GM12878 (cell line): ENCODE measurements at regions not wholly inside any gene's neighbourhood (a gene's known extent, or its start where the extent isn't known, plus 50 kb on each side); places are given as distances from the start of the nearest gene placed in this dataset.

ENCODE experiments used
- ATAC-seq: fragments of 200-7000 bp; cut with Tn5 transposase; 3 replicates; pipeline ENCODE4 v1.9.1; 2020; ENCODE audit warnings: mild to moderate bottlenecking, moderate library complexity
- BruUV-seq: library from RNA; stranded (reverse); fragments of 400-500 nt; replicated peaks from 2 replicates; lab custom pipeline; 2021; lab: Mats Ljungman, UMichigan
- CTCF ChIA-PET: fragments of 300-600 bp; sonication (Branson Sonifier 250); formaldehyde crosslinking; extraction: SDS; loops from one replicate; lab custom pipeline; 2021; ENCODE audit warnings: inconsistent platforms; lab: Yijun Ruan, JAX
- POLR2A ChIA-PET: fragments of 350-600 bp; formaldehyde crosslinking; extraction: SDS; loops from one replicate; lab custom pipeline; 2021; ENCODE audit warnings: inconsistent platforms; lab: Charles Lee
- RAD21 ChIA-PET: fragments of 300-600 bp; sonication (Branson Sonifier 250); formaldehyde crosslinking; loops from one replicate; lab custom pipeline; 2023; ENCODE audit warnings: antibody characterized with exemption; ENCODE audit not compliant: unreplicated experiment; lab: Charles Lee
- SMC1A ChIA-PET: fragments of 300-600 bp; sonication (Branson Sonifier 250); formaldehyde crosslinking; loops from one replicate; lab custom pipeline; 2023; ENCODE audit not compliant: unreplicated experiment, uncharacterized antibody; lab: Charles Lee
- DNase-seq: peaks from one replicate; pipeline ENCODE4 v3.0.0-alpha.2; 2011; ENCODE audit warnings: low read depth, low spot score
- FAIRE-seq: peaks from 3 replicates; lab custom pipeline; 2011; peaks lifted over from hg19 to GRCh38; lab: Jason Lieb, UNC
- H2AFZ ChIP-seq: 2 replicates; pipeline ENCODE4 v1.6.0; 2011; ENCODE audit warnings: low read depth, low read length, control low read depth; ENCODE audit not compliant: control insufficient read depth
- H3K27ac ChIP-seq: 2 replicates; pipeline ENCODE4 v1.5.1; 2011; ENCODE audit warnings: control low read depth; ENCODE audit not compliant: control insufficient read depth, insufficient read depth
- H3K27me3 ChIP-seq, 2 experiments: replicated peaks in 1 of 2; 2 replicates each; pipeline versions ENCODE4 v1.6.0 to v1.6.1; 2011; ENCODE audit warnings: low read length in 1 of 2; ENCODE audit not compliant: control insufficient read depth in 2 of 2, insufficient read depth in 2 of 2
- H3K36me3 ChIP-seq, 2 experiments: 2 replicates each; pipeline ENCODE4 v1.5.1; 2011; ENCODE audit warnings: low read length in 1 of 2; ENCODE audit not compliant: control insufficient read depth in 2 of 2, insufficient read depth in 2 of 2
- H3K4me1 ChIP-seq: 2 replicates; pipeline ENCODE4 v1.6.1; 2011; ENCODE audit warnings: mild to moderate bottlenecking, low read length, moderate library complexity, mixed read lengths; ENCODE audit not compliant: control insufficient read depth, insufficient read depth
- H3K4me2 ChIP-seq: 2 replicates; pipeline ENCODE4 v1.6.0; 2011; ENCODE audit warnings: control low read depth; ENCODE audit not compliant: control insufficient read depth, insufficient read depth
- H3K4me3 ChIP-seq: fragments of 200-600 bp; sonication (generic); 2 replicates; pipeline ENCODE4 v1.5.1; 2016
- H3K79me2 ChIP-seq: 2 replicates; pipeline ENCODE4 v1.6.0; 2011; ENCODE audit warnings: low read length; ENCODE audit not compliant: control insufficient read depth, insufficient read depth
- H3K9ac ChIP-seq: 2 replicates; pipeline ENCODE4 v1.8.0; 2011; ENCODE audit warnings: low read length, control low read depth, mixed read lengths; ENCODE audit not compliant: control insufficient read depth, insufficient read depth
- H3K9me3 ChIP-seq: replicated peaks from 3 replicates; pipeline ENCODE4 v1.5.1; 2011; ENCODE audit warnings: mild to moderate bottlenecking, low read length; ENCODE audit not compliant: control insufficient read depth, insufficient read depth
- H4K20me1 ChIP-seq: 2 replicates; pipeline ENCODE4 v1.6.0; 2011; ENCODE audit not compliant: control insufficient read depth, insufficient read depth
- ELK1 ChIP-seq: IDR thresholded peaks from 2 replicates; pipeline ENCODE4 v1.6.1; 2012; ENCODE audit warnings: low read depth, low read length, improper control_type of control experiment
- MAX ChIP-seq: IDR thresholded peaks from 2 replicates; pipeline ENCODE4 v1.6.1; 2012; ENCODE audit warnings: low read depth, low read length, improper control_type of control experiment
- MEF2B ChIP-seq: fragments of 450-650 bp; IDR thresholded peaks from 2 replicates; pipeline ENCODE4 v1.6.1; 2018; ENCODE audit warnings: mild to moderate bottlenecking, moderate library complexity; ENCODE audit not compliant: partially characterized antibody, poor library complexity, severe bottlenecking
- MYB ChIP-seq: fragments of 150-350 bp; IDR thresholded peaks from 2 replicates; pipeline ENCODE4 v1.6.1; 2014; ENCODE audit warnings: mild to moderate bottlenecking, low read depth, low read length, borderline replicate concordance
- NFIC ChIP-seq: IDR thresholded peaks from 2 replicates; pipeline ENCODE4 v1.6.1; 2012; ENCODE audit warnings: low read depth, mild to moderate bottlenecking, inconsistent platforms, low read length, moderate library complexity
- NRF1 ChIP-seq: conservative IDR thresholded peaks from 2 replicates; pipeline ENCODE4 v1.6.1; 2011; ENCODE audit warnings: mild to moderate bottlenecking, low read depth, low read length, improper control_type of control experiment
- PAX8 ChIP-seq: fragments of 450-650 bp; IDR thresholded peaks from 2 replicates; pipeline ENCODE4 v1.6.1; 2017; ENCODE audit warnings: mild to moderate bottlenecking, moderate library complexity
- POLR2A ChIP-seq: IDR thresholded peaks from 2 replicates; pipeline ENCODE4 v1.6.1; 2011; ENCODE audit warnings: low read depth, mild to moderate bottlenecking, low read length
- TAF1 ChIP-seq: IDR thresholded peaks from 2 replicates; pipeline ENCODE4 v1.6.1; 2011; ENCODE audit warnings: mild to moderate bottlenecking, low read depth, low read length, borderline replicate concordance
- TBL1XR1 ChIP-seq: IDR thresholded peaks from 2 replicates; pipeline ENCODE4 v1.6.1; 2012; ENCODE audit warnings: low read depth, low read length, improper control_type of control experiment
- WRNIP1 ChIP-seq: IDR thresholded peaks from 2 replicates; pipeline ENCODE4 v1.6.1; 2011; ENCODE audit warnings: low read depth, low read length, improper control_type of control experiment, borderline replicate concordance
- ZNF687 ChIP-seq: fragments of 450-650 bp; IDR thresholded peaks from 2 replicates; pipeline ENCODE4 v1.6.1; 2017; ENCODE audit warnings: mild to moderate bottlenecking, moderate library complexity
- ZSCAN29 ChIP-seq: fragments of 450-650 bp; IDR thresholded peaks from 2 replicates; pipeline ENCODE4 v1.6.1; 2017; ENCODE audit warnings: mild to moderate bottlenecking, moderate library complexity
- WGBS: methylation state at CpG from one replicate; pipeline ENCODE4 v1.1.6; 2016; ENCODE audit warnings: low lambda C conversion rate; ENCODE audit not compliant: insufficient replicate concordance, insufficient coverage; ENCODE audit errors: missing lambda C conversion rate; 5-methylcytosine and 5-hydroxymethylcytosine counted together
- in situ Hi-C: fragments of 300-500 bp; cut with MboI; formaldehyde crosslinking; loops from 9 replicates; pipeline ENCODE4 v1.14.3; 2018; ENCODE audit warnings: mixed read lengths
- intact Hi-C: fragments of 100-400 bp; cut with micrococcal nuclease; formaldehyde crosslinking; loops from one replicate; pipeline ENCODE4 v1.14.2; 2022; ENCODE audit not compliant: unreplicated experiment

GRCh38 chr18:65632236-65632635 lies 118.6 kb upstream of the CDH7 start:
- Histone ChIP-seq H3K9ac (no peak overlapping the region), H4K20me1 (no peaks in the 10 kb centered on the region), H3K9me3 (no peaks in the 10 kb centered on the region), H2AFZ (no peak overlapping the region), H3K4me3 (no peak overlapping the region), H3K79me2 (no peaks in the 10 kb centered on the region), H3K27ac (no peak overlapping the region), H3K4me2 (no peak overlapping the region), H3K36me3 (no peaks in the 10 kb centered on the region), H3K27me3 (no peaks in the 10 kb centered on the region), H3K4me1 (no peaks in the 10 kb centered on the region)
- ATAC-seq (no peak), DNase-seq (no peak), FAIRE-seq (no peak)
- ChIA-PET SMC1A (interaction anchor here (1.0 to 1.6 kb wide), 2 partner anchors 25 to 34 kb away, joined by 3 read pairs; no protein-coding TSS in a partner anchor), CTCF (interaction anchor here (0.9 kb wide), 1 partner anchor 9 kb away, joined by 3 read pairs; no protein-coding TSS in a partner anchor), POLR2A (no interaction called here), RAD21 (no interaction called here)
- no peak for TF ChIP-seq NFIC
- no peak for TF ChIP-seq ZSCAN29
- TF ChIP-seq ZNF687: no peak
- TF ChIP-seq MYB: no peak
- no peak for TF ChIP-seq WRNIP1
- no peak for TF ChIP-seq POLR2A
- TF ChIP-seq MAX: no peak
- TF ChIP-seq ELK1: no peak
- no peak for TF ChIP-seq TBL1XR1
- TF ChIP-seq TAF1: no peak
- TF ChIP-seq MEF2B: no peak
- no peak for TF ChIP-seq PAX8
- no peak for TF ChIP-seq NRF1
- WGBS: 29% methylated on average over 2 of the region's 2 CpGs
- intact Hi-C loops: no loop called here
- in situ Hi-C loops: no loop called here
- no TSS peak for BruUV-seq
